NCI-H526 (cell line): ENCODE measurements at regions not wholly inside any gene's neighbourhood (a gene's known extent, or its start where the extent isn't known, plus 50 kb on each side); places are given as distances from the start of the nearest gene placed in this dataset.
A peak's percentile ranks its signal among the peaks of the same experiment; 100 is the strongest.

ENCODE experiments used
- DNase-seq, 2 experiments: peaks; one replicate each; lab custom pipeline; 2025; lab: John Stamatoyannopoulos, UW

DNA sequence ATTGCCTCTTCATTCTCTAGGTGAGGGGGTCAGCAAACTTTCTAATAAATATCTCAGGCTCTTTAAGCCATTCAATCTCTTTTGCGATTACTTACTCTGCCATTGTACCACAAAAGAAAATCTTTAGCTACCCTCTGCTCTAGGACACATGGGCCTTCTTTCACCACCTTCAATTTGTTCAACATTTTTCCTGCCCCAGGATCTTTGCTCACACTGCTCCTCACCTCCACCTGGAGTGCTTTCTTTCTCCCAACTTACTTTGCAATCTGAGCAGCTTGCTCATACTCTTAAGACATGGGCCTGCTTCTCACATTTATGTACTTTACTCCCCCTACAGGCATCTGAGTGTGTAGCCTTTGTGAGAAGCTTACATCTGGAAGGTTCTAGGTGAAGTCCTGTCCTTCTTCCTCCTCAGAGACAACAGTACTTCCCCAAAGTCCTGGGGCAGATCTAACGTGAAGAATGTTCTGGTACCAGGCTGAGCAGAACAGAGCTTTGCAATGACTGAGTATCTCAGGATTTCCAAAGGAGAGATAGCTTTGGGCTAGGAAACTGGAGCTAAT lies 55.0 kb upstream of the PRDM5 start:
- peak in 1 of 2 experiments; percentile 5 for DNase-seq

DNA sequence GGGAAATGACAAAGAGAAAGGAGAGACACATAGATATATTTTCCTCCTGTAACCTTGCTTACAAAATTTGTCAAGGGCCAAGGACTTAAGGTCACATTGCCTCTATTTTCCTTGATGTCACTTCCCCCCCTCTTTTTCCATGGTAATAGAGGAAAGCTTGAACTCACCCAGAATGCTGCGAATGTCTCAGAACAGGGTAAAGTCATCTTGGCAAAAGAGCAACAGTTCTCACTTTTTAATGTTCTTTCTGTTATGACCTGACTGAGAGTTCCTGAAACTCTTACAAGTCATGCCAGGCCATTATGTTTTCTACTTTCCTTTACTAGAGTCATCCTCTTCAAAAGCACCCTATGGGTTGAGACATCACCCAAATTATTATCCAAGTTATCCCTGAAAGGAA lies 50.7 kb upstream of the PRDM5 start:
- DNase-seq: no peak
